ENCODE measurements at regions not wholly inside any gene's neighbourhood (a gene's known extent, or its start where the extent isn't known, plus 50 kb on each side); places are given as distances from the start of the nearest gene placed in this dataset.

DNA sequence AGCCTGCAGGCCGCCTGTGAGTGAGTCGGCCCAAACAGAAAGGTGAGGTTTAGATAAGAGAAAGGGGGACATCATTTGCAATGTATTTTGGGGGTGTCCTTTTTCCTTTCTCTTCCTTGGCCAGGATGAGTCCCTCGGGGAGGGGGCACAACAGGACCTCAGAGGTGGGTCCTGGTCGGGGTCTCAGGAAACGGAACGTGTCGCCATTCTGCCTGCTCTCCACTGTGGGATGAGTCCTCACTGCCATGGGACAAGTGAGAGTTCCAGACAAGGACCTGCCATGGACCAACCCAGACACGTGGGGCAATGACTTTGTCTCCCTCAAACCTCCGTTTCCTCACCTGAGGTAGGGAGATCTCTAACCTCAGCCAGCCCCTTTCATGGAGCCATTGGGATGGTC is 67.9 kb upstream of the TAF1B start:
- TF ChIP-seq, protein P1, sequence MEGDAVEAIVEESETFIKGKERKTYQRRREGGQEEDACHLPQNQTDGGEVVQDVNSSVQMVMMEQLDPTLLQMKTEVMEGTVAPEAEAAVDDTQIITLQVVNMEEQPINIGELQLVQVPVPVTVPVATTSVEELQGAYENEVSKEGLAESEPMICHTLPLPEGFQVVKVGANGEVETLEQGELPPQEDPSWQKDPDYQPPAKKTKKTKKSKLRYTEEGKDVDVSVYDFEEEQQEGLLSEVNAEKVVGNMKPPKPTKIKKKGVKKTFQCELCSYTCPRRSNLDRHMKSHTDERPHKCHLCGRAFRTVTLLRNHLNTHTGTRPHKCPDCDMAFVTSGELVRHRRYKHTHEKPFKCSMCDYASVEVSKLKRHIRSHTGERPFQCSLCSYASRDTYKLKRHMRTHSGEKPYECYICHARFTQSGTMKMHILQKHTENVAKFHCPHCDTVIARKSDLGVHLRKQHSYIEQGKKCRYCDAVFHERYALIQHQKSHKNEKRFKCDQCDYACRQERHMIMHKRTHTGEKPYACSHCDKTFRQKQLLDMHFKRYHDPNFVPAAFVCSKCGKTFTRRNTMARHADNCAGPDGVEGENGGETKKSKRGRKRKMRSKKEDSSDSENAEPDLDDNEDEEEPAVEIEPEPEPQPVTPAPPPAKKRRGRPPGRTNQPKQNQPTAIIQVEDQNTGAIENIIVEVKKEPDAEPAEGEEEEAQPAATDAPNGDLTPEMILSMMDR (IDR thresholded peaks at IDR 0.05) = no peak
- Histone ChIP-seq H3K4me1 (peaks cover 26% of the 10 kb centered on the region), H2AFZ (no peak overlapping the region), H3K4me3 (ENCODE audit: low read depth, low read length) (no peak overlapping the region), H3K4me2 (ENCODE audit: low read length) (no peak overlapping the region), H3K9ac (no peak overlapping the region), H3K9me3 (ENCODE audit: control insufficient read depth, low read length) (no peaks in the 10 kb centered on the region), H3K27ac (no peak overlapping the region), H3K27me3 (ENCODE audit: control insufficient read depth, insufficient read depth, low read length) (no peaks in the 10 kb centered on the region), H3K36me3 (ENCODE audit: control insufficient read depth, insufficient read depth, low read length) (no peaks in the 10 kb centered on the region), H3K79me2 (no peaks in the 10 kb centered on the region)

DNA sequence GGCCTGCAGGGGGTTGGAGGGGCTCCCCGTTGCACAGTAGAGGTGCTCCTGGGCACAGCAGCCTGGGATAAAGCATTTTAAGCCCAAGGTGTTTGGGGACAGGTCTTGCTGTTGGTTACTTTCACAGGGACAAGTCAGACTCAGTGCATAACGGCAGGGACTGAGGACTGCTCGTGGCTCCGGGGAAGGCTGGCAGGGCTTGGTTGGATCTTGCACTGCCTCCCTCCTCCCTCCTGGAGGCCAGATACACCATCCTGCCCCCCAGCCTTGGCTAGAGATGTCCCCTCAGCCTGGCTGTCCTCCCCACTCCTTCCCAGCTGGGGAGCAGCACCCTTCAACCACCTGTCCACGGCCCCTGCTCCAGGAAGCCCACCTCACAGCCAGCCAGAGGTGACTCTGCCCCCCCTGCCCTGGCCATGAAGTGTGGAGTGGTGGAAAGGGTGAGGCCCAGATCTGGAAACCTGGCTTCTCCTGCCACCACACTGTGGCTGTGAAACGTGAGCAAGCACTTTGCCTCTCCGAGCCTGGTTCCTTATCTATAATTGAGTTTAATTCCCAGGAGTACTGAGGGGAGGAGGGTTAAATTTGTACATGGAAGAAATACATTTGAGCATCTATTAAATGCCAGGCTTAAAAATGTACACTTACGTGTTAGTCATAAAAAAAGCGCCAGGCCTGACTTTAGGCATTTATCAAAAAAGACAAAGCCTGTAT is 67.1 kb upstream of the TAF1B start:
- TF ChIP-seq, protein P1 (IDR thresholded peaks at IDR 0.05) = no peak
- Histone ChIP-seq H3K4me2 (ENCODE audit: low read length) (no peak overlapping the region), H3K27ac (no peak overlapping the region), H3K9me3 (ENCODE audit: control insufficient read depth, low read length) (no peaks in the 10 kb centered on the region), H3K79me2 (no peaks in the 10 kb centered on the region), H3K9ac (no peak overlapping the region), H2AFZ (no peak overlapping the region), H3K4me1 (peaks cover 18% of the 10 kb centered on the region), H3K4me3 (ENCODE audit: low read depth, low read length) (no peak overlapping the region), H3K36me3 (ENCODE audit: control insufficient read depth, insufficient read depth, low read length) (no peaks in the 10 kb centered on the region), H3K27me3 (ENCODE audit: control insufficient read depth, insufficient read depth, low read length) (no peaks in the 10 kb centered on the region)

DNA sequence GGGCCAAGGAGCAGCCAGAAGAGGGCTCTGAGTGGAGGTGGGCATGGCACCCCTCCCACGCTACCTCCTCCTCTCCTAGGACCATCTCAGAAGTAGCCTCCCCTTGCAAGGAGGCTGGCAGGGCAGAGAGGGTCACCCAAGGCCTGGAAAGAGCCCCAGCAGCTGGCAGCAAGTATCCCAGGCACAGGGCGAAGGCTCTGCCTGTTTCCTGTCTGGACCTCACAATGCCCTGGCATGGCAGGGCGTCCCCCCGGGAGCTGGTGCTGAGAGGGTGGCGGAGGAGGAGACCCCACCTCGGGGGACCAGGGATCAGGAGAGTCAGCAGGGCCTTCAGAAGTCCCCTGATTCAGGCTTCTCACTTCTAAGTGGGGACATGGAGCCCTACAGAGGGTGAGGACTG is 66.2 kb upstream of the TAF1B start:
- Histone ChIP-seq H3K27me3 (ENCODE audit: control insufficient read depth, insufficient read depth, low read length) (no peaks in the 10 kb centered on the region), H3K79me2 (no peaks in the 10 kb centered on the region), H3K9ac (no peak overlapping the region), H3K4me1 (peaks cover 13% of the 10 kb centered on the region), H3K4me2 (ENCODE audit: low read length) (no peak overlapping the region), H3K9me3 (ENCODE audit: control insufficient read depth, low read length) (no peaks in the 10 kb centered on the region), H2AFZ (no peak overlapping the region), H3K36me3 (ENCODE audit: control insufficient read depth, insufficient read depth, low read length) (no peaks in the 10 kb centered on the region), H3K4me3 (ENCODE audit: low read depth, low read length) (no peak overlapping the region), H3K27ac (no peak overlapping the region)
- TF ChIP-seq, protein P1 (IDR thresholded peaks at IDR 0.05) = no peak

DNA sequence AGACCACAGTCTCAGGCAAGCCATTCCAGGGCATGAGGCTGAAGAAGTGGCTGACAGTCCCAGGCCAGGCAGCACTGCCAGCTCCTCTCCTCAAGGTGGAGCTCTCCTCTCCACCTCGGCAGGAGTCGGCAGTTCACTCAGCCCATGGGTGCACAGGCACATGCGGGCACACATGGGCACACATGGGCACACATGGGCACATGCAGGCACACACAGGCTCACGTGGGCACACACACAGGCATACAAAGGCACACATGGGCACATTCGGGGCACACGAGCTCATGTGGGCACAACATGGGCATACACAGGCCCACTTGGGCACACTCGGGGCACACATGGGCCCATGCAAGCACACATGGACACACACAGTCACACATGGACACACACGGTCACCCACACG is 65.3 kb upstream of the TAF1B start:
- TF ChIP-seq, protein P1 (IDR thresholded peaks at IDR 0.05) = peak; percentile 42
- H3K36me3 ChIP-seq (ENCODE audit: control insufficient read depth, insufficient read depth, low read length) = no peaks in the 10 kb centered on the region
- no peaks in the 10 kb centered on the region for H3K27me3 ChIP-seq (ENCODE audit: control insufficient read depth, insufficient read depth, low read length)
- no peak overlapping the region for H3K9ac ChIP-seq
- H2AFZ ChIP-seq = peak overlapping the region; percentile 45
- H3K4me3 ChIP-seq (ENCODE audit: low read depth, low read length) = no peak overlapping the region
- no peaks in the 10 kb centered on the region for H3K79me2 ChIP-seq
- H3K9me3 ChIP-seq (ENCODE audit: control insufficient read depth, low read length) = no peaks in the 10 kb centered on the region
- H3K4me2 ChIP-seq (ENCODE audit: low read length) = no peak overlapping the region
- H3K27ac ChIP-seq = no peak overlapping the region
- peaks cover 17% of the 10 kb centered on the region for H3K4me1 ChIP-seq
